Inflammatory macrophage treated with lipopolysaccharide for 4 hours (primary cell): ENCODE measurements at regions not wholly inside any gene's neighbourhood (a gene's known extent, or its start where the extent isn't known, plus 50 kb on each side); places are given as distances from the start of the nearest gene placed in this dataset.
"Not testable (repeated sequence)": the region's sequence is repeated elsewhere in the genome, so short reads cannot be mapped to it uniquely, and the experiment has no call there.

Experiments used
- DNase-seq: peaks from one replicate; pipeline ENCODE4 v3.0.0-alpha.2; 2020

- DNase-seq, result not testable (repeated sequence)
These were observed 581.4 kb upstream of the DEFB115 start for GRCh38 chr20:30675988-30676564.

- DNase-seq, result not testable (repeated sequence)
These were observed 575.2 kb upstream of the DEFB115 start for GRCh38 chr20:30682236-30682635.

- DNase-seq, result not testable (repeated sequence)
These were observed 544.6 kb upstream of the DEFB115 start for GRCh38 chr20:30712861-30713260.

- DNase-seq, result not testable (repeated sequence)
These were observed 537.9 kb upstream of the DEFB115 start for GRCh38 chr20:30719415-30720199.

GRCh38 chr20:30723511-30723910 is 534.0 kb upstream of the DEFB115 start:
- DNase-seq, result not testable (repeated sequence)

GRCh38 chr20:30723934-30724687 is 533.4 kb upstream of the DEFB115 start:
- not testable (repeated sequence) for DNase-seq

GRCh38 chr20:30724688-30725074 is 532.8 kb upstream of the DEFB115 start:
- not testable (repeated sequence) for DNase-seq

- not testable (repeated sequence) for DNase-seq
These were observed 532.3 kb upstream of the DEFB115 start for GRCh38 chr20:30725188-30725587.

- not testable (repeated sequence) for DNase-seq
These were observed 529.1 kb upstream of the DEFB115 start for GRCh38 chr20:30728271-30728885.
